Posterior cingulate gyrus (tissue), 11 donors: ENCODE measurements at regions not wholly inside any gene's neighbourhood (a gene's known extent, or its start where the extent isn't known, plus 50 kb on each side); places are given as distances from the start of the nearest gene placed in this dataset.
A peak's percentile ranks its signal among the peaks of the same experiment; 100 is the strongest.

Experiments used
- DNase-seq, 10 donors: peaks; one replicate each; pipeline versions ENCODE4 v3.0.0 to v3.0.0-alpha.2; 2020 to 2021; ENCODE audit warnings: mixed read lengths in 3 of 10
- intact Hi-C: fragments of 100-400 bp; cut with DNase I; formaldehyde crosslinking; loops from one replicate; pipeline ENCODE4 v1.15.1; 2023

DNA sequence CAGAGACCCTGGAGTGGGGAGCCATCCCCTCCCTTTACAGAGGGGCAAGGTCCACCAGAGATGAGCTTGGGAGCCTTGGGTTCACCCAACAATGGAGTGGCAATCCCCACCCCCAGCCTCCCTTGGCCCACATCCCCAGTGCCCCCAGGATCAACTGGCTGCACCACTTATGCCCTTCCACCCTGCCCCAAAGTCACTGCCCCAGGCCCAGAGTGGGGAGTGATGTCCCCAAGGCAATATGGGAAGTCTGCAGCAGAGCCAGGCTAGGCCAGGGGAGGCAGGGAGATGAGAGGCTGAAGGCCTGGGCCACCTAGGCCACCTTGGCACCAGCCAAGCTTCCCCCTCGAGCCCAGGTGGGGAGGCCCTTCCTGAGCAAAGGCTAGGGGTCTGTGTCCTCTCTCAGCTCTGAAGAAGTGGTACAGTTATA, 145.5 kb downstream of the SMAD6 start:
- peak in 1 of 10 donors; percentile 67 for DNase-seq
- intact Hi-C loops, result no loop called here

DNA sequence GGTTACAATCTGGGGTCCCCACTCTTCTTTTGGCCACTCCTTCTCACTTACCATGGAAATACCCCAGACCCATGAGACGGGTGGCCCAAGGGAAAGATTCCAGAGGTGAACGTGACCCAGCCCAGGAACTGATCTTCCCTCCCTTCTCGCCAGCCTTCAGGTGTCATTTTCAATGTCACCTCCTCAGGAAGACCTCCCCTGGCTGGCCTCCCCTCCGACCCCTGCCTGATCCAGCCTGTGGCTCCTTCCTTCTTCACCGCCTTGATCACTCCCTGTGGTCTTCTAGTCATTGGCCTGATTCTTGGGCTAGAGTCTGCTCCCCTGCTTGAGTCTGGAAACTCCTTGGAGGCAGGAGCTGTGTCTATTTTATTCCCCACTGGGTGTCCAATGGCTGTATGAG, 146.1 kb downstream of the SMAD6 start:
- DNase-seq, result peak in 1 of 10 donors; percentile 15
- intact Hi-C loops, result no loop called here

DNA sequence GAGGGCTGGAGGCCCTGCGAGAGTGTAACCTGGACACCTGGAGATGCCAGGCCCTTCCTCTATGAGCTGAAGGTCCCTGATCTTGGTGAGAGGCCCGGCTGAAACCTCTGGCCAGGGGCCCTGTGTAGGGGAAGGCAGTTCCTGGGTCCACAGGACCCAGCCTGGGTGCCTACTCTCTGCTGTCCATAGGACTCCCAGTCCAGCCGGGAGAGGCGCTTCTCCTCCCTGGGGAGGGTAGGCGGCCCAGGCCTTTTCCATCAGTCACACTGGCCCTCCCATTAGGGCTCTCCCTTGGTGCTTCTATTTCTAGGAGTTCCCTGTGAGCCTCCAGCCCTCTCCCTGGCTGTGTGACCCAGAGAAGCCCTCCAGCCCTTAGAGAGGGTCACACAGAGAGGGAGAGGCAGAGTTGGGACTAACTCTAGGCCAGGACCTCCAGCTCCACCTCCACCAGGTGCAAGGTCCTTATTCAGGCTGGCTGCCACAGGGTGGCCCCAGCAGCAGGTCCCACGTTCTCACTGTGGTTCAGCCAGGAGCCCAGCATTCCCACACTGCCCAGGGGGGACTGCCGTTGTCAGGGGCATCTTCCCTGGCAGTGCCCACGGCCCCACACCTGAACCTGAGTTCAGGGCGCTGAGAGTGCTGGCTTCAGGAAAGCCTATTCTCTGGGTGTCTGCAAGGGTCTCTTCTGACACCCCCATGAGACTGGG, 146.8 kb downstream of the SMAD6 start:
- peak in 1 of 10 donors; percentile 63 for DNase-seq
- intact Hi-C loops, result no loop called here

DNA sequence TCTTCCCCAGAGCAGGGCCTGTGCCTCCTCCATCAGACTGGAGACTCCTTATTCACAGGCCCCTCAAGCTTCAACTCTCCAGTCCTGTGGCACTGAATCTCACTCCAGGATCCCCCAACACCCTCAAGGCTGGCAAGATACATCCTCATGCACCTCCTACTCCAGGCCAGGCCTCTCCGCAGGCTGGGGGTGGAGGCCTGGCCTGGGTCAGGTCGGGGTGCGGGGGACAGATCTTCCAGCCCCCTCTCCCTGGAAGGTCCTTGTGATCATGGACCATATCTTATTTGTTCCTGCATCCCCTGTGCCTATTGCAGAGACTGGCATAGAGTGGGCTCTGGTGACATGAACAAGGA, 147.3 kb downstream of the SMAD6 start:
- DNase-seq, result no peak
- intact Hi-C loops, result no loop called here

DNA sequence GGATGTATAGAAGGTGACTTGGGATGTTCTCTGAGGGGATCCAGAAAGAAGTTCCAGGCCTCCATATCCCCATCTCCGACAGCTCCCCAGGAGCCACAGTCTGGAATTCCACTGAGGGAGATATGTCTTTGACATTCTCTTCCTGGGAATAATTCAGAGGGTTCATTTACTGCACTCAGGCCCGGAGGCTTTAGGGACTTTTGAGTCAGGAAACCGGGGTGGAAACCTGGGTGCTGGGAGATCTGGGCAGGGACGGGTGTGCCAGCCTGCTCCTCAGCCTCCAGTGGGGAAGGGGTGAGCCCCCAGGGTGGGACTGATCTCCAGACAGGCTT, 147.7 kb downstream of the SMAD6 start:
- intact Hi-C loops, result loop anchor here (2.0 to 5.0 kb wide), 2 partner anchors 231 to 247 kb away; no protein-coding TSS in a partner anchor
- DNase-seq, result no peak

DNA sequence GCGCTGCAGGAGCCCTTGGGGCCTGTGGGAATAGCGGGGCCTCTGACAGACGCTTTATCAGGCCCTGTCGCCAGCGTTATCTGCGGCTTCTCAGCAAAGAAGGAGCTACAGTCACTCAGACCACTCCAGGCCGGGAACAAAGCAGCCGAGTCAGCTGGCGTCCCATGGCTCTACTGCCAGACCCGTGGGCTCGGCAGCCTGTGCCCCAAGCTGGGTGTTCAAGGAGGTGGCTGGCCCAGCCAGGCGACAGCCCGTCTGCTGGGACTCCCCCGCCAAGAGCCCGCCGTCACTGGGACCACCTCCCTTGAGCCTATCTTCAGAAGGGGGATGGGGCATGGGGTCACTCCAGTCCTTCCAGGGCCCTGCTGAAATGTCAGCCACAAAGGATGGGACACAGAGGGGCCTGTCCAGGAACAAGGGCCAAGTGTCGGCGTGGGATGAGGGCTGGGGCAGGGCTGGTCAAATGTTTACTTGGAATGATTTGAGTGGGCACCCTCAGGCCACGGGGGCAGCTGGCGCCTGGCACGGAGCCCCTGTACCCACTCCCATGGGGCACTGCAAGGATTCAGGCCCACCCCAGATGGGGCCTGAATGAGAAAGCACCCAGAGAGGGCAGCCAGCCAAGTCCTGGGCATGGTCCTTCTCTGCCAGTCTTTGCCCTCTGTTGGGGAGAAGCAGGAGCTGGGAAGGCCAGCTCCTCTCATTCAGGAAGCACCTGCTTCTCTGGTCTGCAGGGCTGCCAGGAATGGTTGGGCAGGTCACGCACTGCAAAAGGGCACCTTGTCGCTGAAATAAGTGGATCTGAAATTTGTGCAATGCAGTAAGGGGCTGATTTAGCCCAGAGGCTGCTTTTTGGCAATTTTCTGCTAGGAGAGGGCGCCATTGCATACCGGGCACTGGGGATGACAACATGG, 148.3 kb downstream of the SMAD6 start:
- intact Hi-C loops, result loop anchor here (2.0 to 5.0 kb wide), 2 partner anchors 232 to 248 kb away; no protein-coding TSS in a partner anchor
- DNase-seq, result peak in 1 of 10 donors; percentile 80

DNA sequence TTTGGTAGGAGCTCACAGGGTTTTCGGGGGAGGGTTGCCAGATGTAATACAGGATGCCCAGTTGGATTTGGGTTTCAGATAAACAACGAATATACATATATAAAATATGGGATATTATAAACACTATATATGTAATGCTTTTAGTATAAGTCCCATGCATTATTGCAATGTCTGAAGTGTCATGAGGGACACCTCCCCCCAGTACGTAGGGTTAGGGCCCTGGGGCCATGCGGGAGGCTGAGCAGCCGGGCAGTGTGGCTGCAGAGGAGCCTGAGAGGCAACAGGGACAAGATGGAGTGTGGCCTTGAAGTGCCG, 148.9 kb downstream of the SMAD6 start:
- intact Hi-C loops, result loop anchor here (2.0 to 5.0 kb wide), 2 partner anchors 232 to 249 kb away; no protein-coding TSS in a partner anchor
- no peak for DNase-seq

DNA sequence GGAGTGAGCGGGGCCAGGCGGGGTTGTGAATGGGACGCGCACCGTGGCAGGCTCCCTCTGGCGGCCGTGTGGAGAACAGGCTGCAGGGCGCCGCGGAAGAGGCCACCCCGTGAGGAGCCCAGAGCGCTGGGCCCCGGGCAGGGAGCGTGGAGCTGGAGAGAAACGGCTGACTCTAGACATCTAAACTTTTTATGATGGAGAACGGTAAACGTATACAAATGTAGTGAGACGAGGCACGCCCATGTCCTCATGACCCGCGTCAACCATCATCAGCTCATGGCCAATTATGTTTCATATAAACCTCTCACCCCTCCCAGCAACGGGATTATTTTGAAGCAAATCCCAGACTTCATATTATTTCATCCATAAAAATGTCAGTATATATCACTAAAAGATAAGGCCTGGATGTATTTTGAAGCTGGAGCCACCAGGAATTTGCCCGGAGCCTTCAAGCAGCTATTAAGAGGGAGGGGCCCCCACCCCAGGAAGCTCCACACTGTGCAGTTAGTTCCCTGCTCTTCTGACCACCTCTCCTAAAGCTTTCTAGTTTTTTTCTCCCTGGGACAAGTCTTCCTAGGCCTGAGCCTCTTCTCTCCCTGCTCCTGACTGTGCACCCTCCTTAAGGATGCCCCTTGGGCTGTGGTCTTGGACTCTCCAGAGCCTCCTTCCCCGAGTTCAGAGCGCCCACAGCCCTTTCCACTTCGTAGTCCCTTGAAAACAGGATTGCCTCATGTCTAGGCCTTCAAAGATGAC, 149.5 kb downstream of the SMAD6 start:
- intact Hi-C loops, result loop anchor here (2.0 to 5.0 kb wide), 2 partner anchors 233 to 249 kb away; no protein-coding TSS in a partner anchor
- DNase-seq, result peak in 9 of 10 donors; percentile 46 to 93 (median 68)

DNA sequence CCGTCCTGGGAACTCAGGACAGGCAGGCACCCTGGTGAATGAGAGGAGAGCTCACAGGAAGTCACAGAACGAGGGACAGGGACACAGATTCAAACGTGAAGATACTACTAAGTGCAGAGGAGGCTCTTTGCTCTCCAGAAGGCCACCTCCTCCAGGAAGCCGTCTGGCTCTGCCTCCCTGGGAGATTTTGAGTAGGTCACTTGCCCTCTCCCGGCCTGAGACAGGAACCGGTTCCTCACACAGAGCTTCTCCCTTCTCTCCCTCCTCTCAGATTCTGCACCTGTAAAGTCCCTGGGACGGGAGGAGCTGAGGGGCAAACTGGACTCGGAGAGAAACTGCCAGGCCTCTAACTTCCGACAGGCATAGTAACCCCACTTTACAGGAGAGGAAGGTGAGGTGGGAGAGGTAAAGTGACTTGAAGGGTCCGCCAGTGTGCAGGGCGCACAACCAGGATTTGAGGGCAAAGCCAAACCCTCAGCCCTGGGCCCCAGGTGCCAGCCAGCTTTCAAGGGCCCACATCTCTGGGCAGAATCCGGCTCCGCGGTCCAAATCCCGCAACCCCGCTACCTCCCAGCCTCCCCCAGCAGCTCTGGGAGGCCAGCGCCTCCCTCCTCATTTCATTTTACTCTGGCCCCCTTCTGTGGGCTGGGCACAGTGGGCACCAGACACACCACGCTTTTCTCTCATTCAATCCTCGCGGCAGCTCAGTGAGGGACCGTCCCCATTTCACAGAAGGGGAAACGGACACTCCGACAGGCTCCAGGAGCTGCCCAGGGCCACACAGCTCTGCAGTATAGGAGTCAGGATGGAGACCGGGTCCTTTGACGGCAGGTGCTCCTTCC, 150.2 kb downstream of the SMAD6 start:
- peak in 1 of 10 donors; percentile 77 for DNase-seq
- intact Hi-C loops, result loop anchor here (5.0 kb wide), 1 partner anchor 250 kb away; no protein-coding TSS in a partner anchor

DNA sequence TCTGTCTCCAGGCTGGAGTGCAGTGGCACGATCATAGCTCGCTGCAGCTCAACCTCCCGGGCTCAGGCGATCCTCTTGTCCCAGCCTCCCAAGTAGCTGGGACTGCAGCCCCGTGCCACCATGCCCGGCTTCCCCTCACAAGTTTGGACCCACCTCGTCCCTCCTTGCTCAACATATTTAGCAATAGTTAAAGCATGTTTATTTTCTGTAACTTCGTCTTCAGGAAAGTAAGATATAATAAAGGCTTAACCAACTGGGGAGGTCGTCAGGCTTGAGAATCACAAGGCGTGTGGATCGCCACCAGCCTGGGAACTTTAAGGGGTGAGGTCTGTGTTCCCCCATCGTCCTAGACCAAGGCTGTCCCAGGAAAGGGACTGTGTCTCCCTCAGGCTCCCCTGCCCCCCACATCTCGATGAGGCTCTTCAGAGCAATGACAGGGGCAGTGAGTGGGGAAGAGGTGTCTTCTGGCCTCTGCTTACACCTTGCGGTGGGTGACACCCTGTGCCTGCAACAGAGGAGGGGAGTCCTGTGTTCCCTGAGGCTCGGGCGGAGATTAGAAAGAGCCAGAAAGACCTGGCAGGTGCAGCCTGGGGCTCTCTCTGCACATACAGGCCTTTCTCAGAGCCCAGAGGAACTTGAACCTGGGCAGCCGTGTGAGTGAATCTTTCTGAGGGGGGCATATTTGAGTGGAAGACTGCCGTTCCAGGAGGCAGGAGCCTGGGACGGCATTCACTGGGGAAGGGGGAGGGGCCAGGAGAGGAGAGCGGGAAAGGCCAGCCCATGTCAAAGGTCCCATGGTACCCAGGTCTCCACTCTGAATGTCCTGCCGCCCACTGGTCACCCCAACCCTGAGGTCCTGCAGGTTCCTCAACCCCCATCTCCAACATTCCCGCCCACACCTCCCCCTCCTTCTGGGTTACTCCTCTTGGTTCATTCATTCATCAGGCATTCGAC, 152.3 kb downstream of the SMAD6 start:
- peak in 2 of 10 donors; percentile 38 to 64 for DNase-seq
- intact Hi-C loops, result loop anchor here (5.0 kb wide), 1 partner anchor 252 kb away; no protein-coding TSS in a partner anchor

DNA sequence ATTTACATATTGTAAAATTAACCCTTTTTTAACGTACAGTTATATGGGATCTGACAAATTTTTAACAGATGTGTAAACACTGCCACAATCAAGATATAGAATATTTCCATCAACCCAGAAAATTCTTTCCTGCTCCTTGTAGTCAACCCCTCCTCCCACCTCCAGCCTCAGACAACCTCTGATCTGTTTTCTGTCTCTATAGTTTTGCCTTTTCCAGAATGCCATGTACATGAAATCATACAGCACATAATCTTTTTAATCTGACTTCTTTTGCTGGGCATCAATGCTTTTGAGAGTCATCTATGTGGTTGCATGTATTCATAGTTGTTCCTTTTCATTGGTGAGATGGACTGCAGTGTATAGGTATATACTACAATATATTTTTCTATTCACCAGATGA, 153.0 kb downstream of the SMAD6 start:
- DNase-seq, result no peak
- intact Hi-C loops, result no loop called here

DNA sequence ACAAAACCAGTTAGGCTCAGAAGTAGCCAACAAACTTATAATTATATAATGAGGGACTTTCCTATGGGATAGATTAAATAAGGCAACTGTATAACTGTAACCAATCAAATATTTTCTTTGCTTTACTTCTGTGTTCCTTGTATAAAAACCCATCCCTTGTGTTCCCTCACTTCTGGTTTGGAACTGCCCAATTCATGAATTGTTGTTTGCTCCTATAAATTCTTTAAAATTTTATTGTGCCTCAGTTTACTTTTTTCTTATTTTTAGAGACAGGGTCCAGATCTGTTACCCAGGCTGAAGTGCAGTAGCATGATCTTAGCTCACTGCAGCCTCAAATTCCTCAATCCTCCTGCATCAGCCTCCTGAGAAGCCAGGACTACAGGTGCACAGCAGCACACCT, 155.7 kb downstream of the SMAD6 start:
- no peak for DNase-seq
- intact Hi-C loops, result no loop called here

DNA sequence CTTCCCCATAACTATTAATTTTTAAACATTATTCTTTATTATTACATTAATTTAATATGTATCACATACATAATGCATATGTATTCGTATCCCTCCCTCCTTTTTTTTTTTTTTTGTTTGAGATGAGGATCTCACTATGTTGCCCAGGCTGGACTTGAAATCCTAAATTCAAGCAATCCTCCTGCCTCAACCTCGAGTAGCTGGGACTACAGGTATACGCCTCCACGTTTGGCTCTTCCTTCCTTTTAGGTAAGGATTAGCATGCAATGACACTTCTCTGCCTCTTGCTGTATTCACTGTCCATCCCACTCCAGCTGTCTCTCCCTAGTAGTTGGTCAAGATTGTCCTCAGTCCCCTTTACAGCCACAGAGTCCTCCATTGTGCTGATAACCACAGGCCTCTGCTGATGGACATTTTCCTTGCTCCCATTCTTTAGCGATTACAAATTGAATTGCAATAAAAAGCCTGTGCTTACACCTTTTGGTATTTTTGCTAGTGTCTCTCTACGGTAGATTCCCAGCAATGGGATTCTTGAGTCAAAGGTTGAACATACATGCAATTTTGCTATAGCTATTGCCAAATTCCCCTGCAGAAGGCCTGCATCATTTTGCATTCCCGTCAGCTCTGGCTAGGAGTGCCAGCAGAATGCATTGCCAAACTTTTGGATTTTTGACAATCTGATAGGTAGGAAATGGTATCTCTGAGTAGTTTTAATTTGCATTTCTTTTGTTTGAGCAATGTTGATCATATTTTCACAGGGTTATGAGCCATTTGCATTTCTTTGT, 156.6 kb downstream of the SMAD6 start:
- DNase-seq, result peak in 1 of 10 donors; percentile 4
- intact Hi-C loops, result no loop called here

DNA sequence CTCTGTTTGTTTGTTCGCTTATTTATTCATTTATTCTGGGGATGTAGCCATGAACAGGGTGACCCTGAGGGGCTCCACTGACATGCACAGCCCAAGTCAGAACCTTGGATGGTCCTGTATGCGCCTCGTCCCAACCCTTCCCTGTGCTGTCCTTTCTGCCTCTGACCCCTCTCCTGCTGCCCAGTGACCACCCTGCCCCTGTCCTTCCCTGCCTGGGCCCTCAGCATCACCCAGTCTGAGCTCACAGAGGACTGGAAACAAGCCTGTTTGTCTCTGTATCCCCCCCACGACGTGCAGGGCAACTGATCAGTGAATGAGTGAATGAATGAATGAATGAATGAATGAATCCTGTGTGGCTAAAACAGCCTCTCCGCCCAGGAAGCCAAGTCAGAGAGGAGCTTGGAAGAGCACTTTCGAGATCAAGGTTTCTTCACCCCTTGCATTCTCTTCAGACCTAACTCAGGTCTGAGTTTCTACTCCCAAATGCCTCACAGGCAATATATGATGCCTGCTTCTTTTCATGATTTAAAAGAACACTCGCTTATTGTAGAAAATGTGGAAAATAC, 157.7 kb downstream of the SMAD6 start:
- peak in 1 of 10 donors; percentile 70 for DNase-seq

DNA sequence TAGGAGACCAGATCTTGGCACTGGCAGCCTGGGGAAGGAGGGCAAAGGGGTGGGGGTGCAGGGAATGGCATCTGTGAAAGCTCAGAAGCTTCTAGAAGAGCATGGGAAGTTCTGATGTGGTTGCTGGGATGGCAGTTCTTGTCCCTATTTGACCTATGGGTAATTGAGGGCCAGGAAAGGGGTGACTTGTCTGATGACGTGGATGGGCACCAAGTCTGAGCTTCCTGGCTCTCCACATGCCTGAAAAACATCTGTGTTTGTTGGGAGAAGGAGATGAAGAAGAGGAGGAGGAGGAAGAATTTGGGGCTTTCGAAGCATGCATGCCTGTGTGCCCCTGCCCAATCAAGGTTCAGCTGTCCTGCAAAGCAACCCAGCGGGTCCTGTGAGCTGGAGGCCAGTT, 158.8 kb downstream of the SMAD6 start:
- intact Hi-C loops, result no loop called here
- peak in 1 of 10 donors; percentile 41 for DNase-seq

More for the DNA sequence above, 157.7 kb downstream of the SMAD6 start:
- intact Hi-C loops, result no loop called here

DNA sequence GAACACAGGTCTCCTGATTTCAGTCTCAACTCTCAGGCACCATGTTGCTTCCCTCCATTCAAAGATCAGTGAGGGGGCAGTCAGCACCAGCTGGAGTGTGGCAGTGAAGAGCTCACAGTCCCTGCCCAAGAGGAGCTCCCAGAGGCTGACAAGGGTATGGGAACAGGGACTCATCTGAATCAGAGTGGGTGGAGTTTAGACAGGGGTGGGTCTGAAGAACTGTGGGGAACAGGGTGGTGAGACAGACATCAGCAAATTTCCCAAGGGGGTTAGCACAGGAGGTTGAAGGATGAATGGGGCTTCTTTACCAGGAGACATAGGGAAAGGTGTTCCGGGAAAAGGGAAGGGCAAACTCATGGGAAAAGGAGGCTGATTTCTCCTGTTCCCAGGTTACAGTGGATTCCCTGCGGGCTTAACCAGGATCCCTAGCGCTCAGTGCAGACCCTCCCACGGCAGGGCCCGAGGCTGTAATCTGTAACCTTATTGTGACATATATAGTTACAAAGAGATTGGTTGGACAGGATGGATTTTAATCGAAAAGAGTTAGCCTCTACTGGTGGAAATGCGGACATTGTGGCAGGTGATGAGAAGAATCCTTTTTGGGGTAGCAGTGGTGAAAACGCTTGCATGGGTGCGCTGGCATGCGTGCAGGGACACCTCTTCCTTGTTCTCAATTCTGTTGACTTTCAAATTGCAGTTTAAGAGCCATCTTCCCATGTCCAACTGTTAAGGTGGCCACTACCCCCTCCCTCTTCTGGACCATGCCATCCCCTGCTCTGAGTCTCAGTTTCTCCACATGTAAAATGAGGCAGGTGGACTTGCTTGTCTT, 160.3 kb downstream of the SMAD6 start:
- no peak for DNase-seq
- intact Hi-C loops, result no loop called here

DNA sequence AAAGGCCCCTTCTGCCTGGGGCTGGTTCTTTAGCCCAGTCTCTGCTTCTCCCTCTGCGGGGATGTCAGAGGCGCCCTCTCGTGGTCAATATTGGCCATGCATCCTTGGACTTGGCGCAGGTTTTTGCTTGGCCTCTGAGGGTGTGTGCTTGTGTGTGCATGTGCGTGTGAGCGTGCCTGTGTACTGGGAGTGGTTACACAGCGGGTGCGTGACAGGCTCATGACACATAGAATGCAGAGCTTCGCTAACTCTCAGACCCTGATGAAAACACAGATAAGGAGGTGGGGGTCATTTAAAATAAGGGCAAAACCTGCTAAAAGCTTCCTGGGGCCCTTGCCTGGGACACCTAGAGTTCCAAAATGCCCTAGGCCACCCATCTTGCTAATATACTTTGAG, 160.9 kb downstream of the SMAD6 start:
- DNase-seq, result peak in 8 of 10 donors; percentile 55 to 93 (median 72)
- intact Hi-C loops, result no loop called here
